Omental fat pad (tissue), 3 donors: ENCODE measurements at regions not wholly inside any gene's neighbourhood (a gene's known extent, or its start where the extent isn't known, plus 50 kb on each side); places are given as distances from the start of the nearest gene placed in this dataset.

ENCODE experiments used
- ATAC-seq: fragments of 150-250 bp; one replicate; pipeline ENCODE4 v1.9.1; 2016; ENCODE audit warnings: mild to moderate bottlenecking, moderate library complexity; ENCODE audit not compliant: low FRiP score
- DNase-seq: peaks from one replicate; pipeline ENCODE4 v3.0.0-alpha.2; 2019; ENCODE audit warnings: low spot score
- CTCF ChIP-seq, 3 donors: fragments of 450-650 bp; IDR thresholded peaks; one replicate each; pipeline ENCODE4 v1.5.1; 2016 to 2017; ENCODE audit warnings: antibody characterized with exemption in 3 of 3, mild to moderate bottlenecking in 3 of 3, moderate library complexity in 2 of 3

GRCh38 chr5:85096421-85096820, 711.7 kb upstream of the EDIL3 start:
- TF ChIP-seq CTCF (IDR thresholded peaks at IDR 0.05) = no peak
- DNase-seq = no peak
- ATAC-seq = no peak

- no peak for ATAC-seq
- no peak for TF ChIP-seq CTCF (IDR thresholded peaks at IDR 0.05)
- no peak for DNase-seq
These were observed 723.8 kb upstream of the EDIL3 start for GRCh38 chr5:85108471-85108870.

GRCh38 chr5:85109616-85110015, 724.9 kb upstream of the EDIL3 start:
- DNase-seq (no peak), ATAC-seq (no peak)
- TF ChIP-seq CTCF (IDR thresholded peaks at IDR 0.05) = no peak

GRCh38 chr5:85132269-85132668, 747.6 kb upstream of the EDIL3 start:
- ATAC-seq (no peak), DNase-seq (no peak)
- no peak for TF ChIP-seq CTCF (IDR thresholded peaks at IDR 0.05)

GRCh38 chr5:85140471-85140870, 755.8 kb upstream of the EDIL3 start:
- no peak for DNase-seq
- ATAC-seq = no peak
- TF ChIP-seq CTCF (IDR thresholded peaks at IDR 0.05) = no peak

GRCh38 chr5:85143138-85143537, 758.5 kb upstream of the EDIL3 start:
- DNase-seq = no peak
- TF ChIP-seq CTCF (IDR thresholded peaks at IDR 0.05) = no peak
- ATAC-seq = no peak

- TF ChIP-seq CTCF (IDR thresholded peaks at IDR 0.05) = no peak
- no peak for DNase-seq
These were observed 764.0 kb upstream of the EDIL3 start for GRCh38 chr5:85148701-85149100.

More at GRCh38 chr5:85148701-85149100, 764.0 kb upstream of the EDIL3 start:
- ATAC-seq = no peak
